ENCODE measurements at regions not wholly inside any gene's neighbourhood (a gene's known extent, or its start where the extent isn't known, plus 50 kb on each side); places are given as distances from the start of the nearest gene placed in this dataset.

DNA sequence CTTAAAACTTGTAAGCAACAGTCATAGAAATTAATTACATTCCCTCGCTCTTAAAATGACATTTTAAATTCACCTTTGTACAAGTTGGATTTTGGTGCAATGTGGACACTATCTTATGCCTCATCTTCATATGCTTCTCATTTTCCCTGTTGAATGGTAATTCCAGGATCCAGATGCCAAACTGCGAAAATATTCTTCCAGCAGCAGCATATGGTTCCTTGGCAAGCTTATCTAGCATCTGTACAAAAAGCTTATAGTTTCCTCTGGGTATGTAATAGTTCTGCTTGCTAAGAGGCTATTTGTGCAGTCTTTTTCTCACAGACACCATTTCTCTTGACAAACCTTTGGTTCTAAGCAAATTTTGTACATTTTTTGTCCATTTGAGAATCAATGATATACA is 2079.7 kb upstream of the AGA start:
- no peak overlapping the region for H2BK20ac ChIP-seq (ENCODE audit: low read depth, low read length)
- no peak overlapping the region for H2BK5ac ChIP-seq (ENCODE audit: low read depth, low read length, poor library complexity, severe bottlenecking)
- BruUV-seq (replicated peaks), result no TSS peak
- no peak overlapping the region for H3K4me2 ChIP-seq (ENCODE audit: low read depth, low read length)
- no peaks in the 10 kb centered on the region for H3K36me3 ChIP-seq (ENCODE audit: control insufficient read depth, insufficient read depth, low read length)
- no peaks in the 10 kb centered on the region for H3K9me1 ChIP-seq (ENCODE audit: insufficient read depth, low read length)
- WGBS, 2 experiments (ENCODE audit: extremely low coverage in 2 of 2, insufficient read length in 1 of 2), result no CpG with 5 or more reads among the region's 2 CpGs
- no peak overlapping the region for H3K4me3 ChIP-seq (ENCODE audit: insufficient read depth, low read depth, low read length)
- ChIA-PET POLR2A (ENCODE audit: unreplicated experiment) (no interaction called here), CTCF (no interaction called here)
- TF ChIP-seq BHLHE40 (IDR thresholded peaks at IDR 0.05; ENCODE audit: low read depth, low read length) (no peak), MXI1 (IDR thresholded peaks at IDR 0.05; ENCODE audit: borderline replicate concordance, low read depth, low read length) (no peak), MAZ (IDR thresholded peaks at IDR 0.05; ENCODE audit: borderline replicate concordance, low read depth, low read length) (no peak)
- TF ChIP-seq, protein P1, sequence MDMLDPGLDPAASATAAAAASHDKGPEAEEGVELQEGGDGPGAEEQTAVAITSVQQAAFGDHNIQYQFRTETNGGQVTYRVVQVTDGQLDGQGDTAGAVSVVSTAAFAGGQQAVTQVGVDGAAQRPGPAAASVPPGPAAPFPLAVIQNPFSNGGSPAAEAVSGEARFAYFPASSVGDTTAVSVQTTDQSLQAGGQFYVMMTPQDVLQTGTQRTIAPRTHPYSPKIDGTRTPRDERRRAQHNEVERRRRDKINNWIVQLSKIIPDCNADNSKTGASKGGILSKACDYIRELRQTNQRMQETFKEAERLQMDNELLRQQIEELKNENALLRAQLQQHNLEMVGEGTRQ (IDR thresholded peaks at IDR 0.05; ENCODE audit: low read depth, low read length), result no peak
- no peak overlapping the region for H2AFZ ChIP-seq (replicated peaks; ENCODE audit: low read length, poor library complexity)
- no peak overlapping the region for H2BK15ac ChIP-seq (ENCODE audit: low read depth, low read length)
- in situ Hi-C loops (cut with MboI; ENCODE audit: low sequenced_read_pairs), result no loop called here
- no peak overlapping the region for H3K4ac ChIP-seq (ENCODE audit: low read depth, low read length)
- no peaks in the 10 kb centered on the region for H3K9me3 ChIP-seq (ENCODE audit: control insufficient read depth, insufficient read depth, low read length)
- H2AK5ac ChIP-seq (ENCODE audit: low read depth, low read length), result no peak overlapping the region
- DNase-seq (no peak), ATAC-seq (ENCODE audit: low read depth) (no peak)
- H4K8ac ChIP-seq (ENCODE audit: low read depth in 2 of 2, low read length in 2 of 2), result no peak overlapping the region
- dilution Hi-C loops (cut with HindIII; ENCODE audit: low sequenced_read_pairs, unreplicated experiment), result no loop called here
- H3K18ac ChIP-seq (ENCODE audit: low read depth, low read length), result no peak overlapping the region
- no peak overlapping the region for H2AK9ac ChIP-seq (replicated peaks; ENCODE audit: low read depth, low read length, poor library complexity)
- intact Hi-C loops (cut with micrococcal nuclease), result no loop called here
- no peaks in the 10 kb centered on the region for H3K79me1 ChIP-seq (ENCODE audit: low read depth in 1 of 2, low read length in 2 of 2)
- H4K91ac ChIP-seq (ENCODE audit: insufficient read depth, low read depth, low read length), result no peak overlapping the region
- no peaks in the 10 kb centered on the region for H4K20me1 ChIP-seq (ENCODE audit: insufficient read depth, low read length)
- H3K27me3 ChIP-seq (ENCODE audit: control insufficient read depth, insufficient read depth, low read length), result no peaks in the 10 kb centered on the region
- H3K4me1 ChIP-seq (ENCODE audit: control insufficient read depth, insufficient read depth, low read length), result no peaks in the 10 kb centered on the region
- H3K14ac ChIP-seq (replicated peaks; ENCODE audit: low read depth, low read length), result no peak overlapping the region
- no peak overlapping the region for H3K56ac ChIP-seq (ENCODE audit: extremely low read depth, insufficient read depth, low read length)
- H3K9ac ChIP-seq (ENCODE audit: low read depth, low read length), result no peak overlapping the region
- no peak overlapping the region for H3K27ac ChIP-seq (ENCODE audit: insufficient read depth, low read length)
- no peak overlapping the region for H3K23ac ChIP-seq (ENCODE audit: low read depth, low read length)
- no peak overlapping the region for H2BK120ac ChIP-seq (ENCODE audit: low read depth, low read length)
- H4K5ac ChIP-seq (ENCODE audit: low read depth, low read length), result no peak overlapping the region

All from IMR-90 (cell line).